K562 (cell line): ENCODE measurements at regions not wholly inside any gene's neighbourhood (a gene's known extent, or its start where the extent isn't known, plus 50 kb on each side); places are given as distances from the start of the nearest gene placed in this dataset.

Experiments used
- ATAC-seq: fragments of 200-7000 bp; cut with Tn5 transposase; 3 replicates; pipeline ENCODE4 v1.9.1; 2020; ENCODE audit warnings: moderate library complexity
- BruUV-seq: library from RNA; stranded (reverse); fragments of 400-500 nt; replicated peaks from 2 replicates; lab custom pipeline; 2021; lab: Mats Ljungman, UMichigan
- CTCF ChIA-PET: fragments of 300-600 bp; formaldehyde crosslinking; extraction: SDS; loops from one replicate; lab custom pipeline; 2021; ENCODE audit warnings: low intra/inter-chr PET ratio; lab: Yijun Ruan, JAX
- POLR2A ChIA-PET: fragments of 300-600, 350-650 bp; sonication (Branson Sonifier 250); formaldehyde crosslinking; extraction: SDS; loops from one replicate; lab custom pipeline; 2021; ENCODE audit warnings: antibody characterized with exemption, inconsistent platforms; lab: Yijun Ruan, JAX
- DNase-seq, 4 experiments: peaks; one replicate each; pipeline versions ENCODE4 v3.0.0 to v3.0.0-alpha.2; 2011 to 2018; ENCODE audit warnings: low spot score in 3 of 4, mixed read lengths in 3 of 4; ENCODE audit errors: extremely low read depth in 1 of 4
- FAIRE-seq: peaks from 2 replicates; lab custom pipeline; 2011; peaks lifted over from hg19 to GRCh38; lab: Jason Lieb, UNC
- H2AFZ ChIP-seq: 2 replicates; pipeline ENCODE4 v1.6.0; 2011; ENCODE audit warnings: low read depth, low read length, control low read depth, inconsistent platforms
- H3K27ac ChIP-seq: fragments of 200-600 bp; 3 replicates; pipeline ENCODE4 v1.8.0; 2011; ENCODE audit warnings: low read depth, mild to moderate bottlenecking, control low read depth, inconsistent platforms, low read length, moderate library complexity, mixed read lengths; ENCODE audit errors: extremely low read depth
- H3K27me3 ChIP-seq, 2 experiments: fragments of 300-600 bp in 1 of 2; 2 replicates in 1 of 2; 3 replicates in 1 of 2; pipeline versions ENCODE4 v1.6.0 to v1.8.0; 2011; ENCODE audit warnings: inconsistent platforms in 2 of 2, low read length in 2 of 2, mild to moderate bottlenecking in 1 of 2, mixed read lengths in 1 of 2, moderate library complexity in 1 of 2; ENCODE audit not compliant: control insufficient read depth in 2 of 2, insufficient read depth in 2 of 2
- H3K36me3 ChIP-seq: fragments of 300-600 bp; 3 replicates; pipeline ENCODE4 v1.8.0; 2011; ENCODE audit warnings: mild to moderate bottlenecking, low read length, inconsistent platforms; ENCODE audit not compliant: control insufficient read depth, insufficient read depth
- H3K4me1 ChIP-seq, 2 experiments: fragments of 200-600 bp in 1 of 2; replicated peaks in 1 of 2; 2 replicates in 1 of 2; 3 replicates in 1 of 2; pipeline versions ENCODE4 v1.5.1 to v1.8.0; 2011; ENCODE audit warnings: inconsistent platforms in 2 of 2, low read length in 2 of 2, mild to moderate bottlenecking in 1 of 2, mixed read lengths in 1 of 2, moderate library complexity in 1 of 2; ENCODE audit not compliant: control insufficient read depth in 2 of 2, insufficient read depth in 2 of 2
- H3K4me2 ChIP-seq: 2 replicates; pipeline ENCODE4 v1.6.1; 2011; ENCODE audit warnings: low read length, control low read depth, inconsistent platforms, mixed read lengths; ENCODE audit not compliant: insufficient read depth
- H3K4me3 ChIP-seq: fragments of 200-600 bp; sonication (generic), shearing (Covaris generic); 2 replicates; pipeline ENCODE4 v1.5.1; 2016; ENCODE audit warnings: control low read depth, inconsistent platforms
- H3K79me2 ChIP-seq: fragments of 200-600 bp; 3 replicates; pipeline ENCODE4 v1.8.0; 2011; ENCODE audit warnings: low read length, inconsistent platforms; ENCODE audit not compliant: control insufficient read depth, insufficient read depth
- H3K9ac ChIP-seq, 2 experiments: 2 replicates each; pipeline versions ENCODE4 v1.6.0 to v1.6.1; 2011; ENCODE audit warnings: low read depth in 2 of 2, low read length in 2 of 2, control low read depth in 1 of 2, inconsistent platforms in 1 of 2, mild to moderate bottlenecking in 1 of 2, mixed read lengths in 1 of 2; ENCODE audit not compliant: insufficient read depth in 1 of 2
- H3K9me1 ChIP-seq: one replicate; pipeline ENCODE4 v1.6.0; 2011; ENCODE audit warnings: inconsistent platforms, mild to moderate bottlenecking, low read length, moderate library complexity; ENCODE audit not compliant: control insufficient read depth, insufficient read depth
- H3K9me3 ChIP-seq: replicated peaks from 2 replicates; pipeline ENCODE4 v1.5.1; 2011; ENCODE audit warnings: low read depth, low read length, inconsistent platforms; ENCODE audit not compliant: control insufficient read depth, insufficient read depth
- H4K20me1 ChIP-seq: replicated peaks from 2 replicates; pipeline ENCODE4 v1.6.1; 2011; ENCODE audit warnings: low read length, inconsistent platforms, mixed read lengths; ENCODE audit not compliant: control insufficient read depth, insufficient read depth
- BCOR ChIP-seq: fragments of 450-650 bp; IDR thresholded peaks from 2 replicates; pipeline ENCODE4 v1.6.1; 2016
- CC2D1A ChIP-seq: fragments of 450-650 bp; IDR thresholded peaks from 2 replicates; pipeline ENCODE4 v1.6.1; 2017; ENCODE audit warnings: mild to moderate bottlenecking
- CUX1 ChIP-seq: fragments of 200-800 bp; sonication (Bioruptor generic); IDR thresholded peaks from 2 replicates; pipeline ENCODE4 v1.6.1; 2016; ENCODE audit warnings: missing genetic modification characterization, missing compliant biosample characterization
- E2F1 ChIP-seq: sonication (generic); formaldehyde crosslinking; IDR thresholded peaks from 2 replicates; pipeline ENCODE4 v1.8.1; 2023; ENCODE audit warnings: mild to moderate bottlenecking, missing genetic modification reagents, moderate library complexity
- GATAD2B ChIP-seq: fragments of 450-650 bp; IDR thresholded peaks from 2 replicates; pipeline ENCODE4 v1.6.1; 2017; ENCODE audit warnings: mild to moderate bottlenecking, borderline replicate concordance
- HCFC1 ChIP-seq: IDR thresholded peaks from 2 replicates; pipeline ENCODE4 v1.6.1; 2012; ENCODE audit warnings: low read depth, low read length, improper control_type of control experiment
- HNRNPH1 ChIP-seq: fragments of 200-400 bp; formaldehyde crosslinking; optimal IDR thresholded peaks from 2 replicates; pipeline ENCODE3; 2017; ENCODE audit warnings: low read depth, mild to moderate bottlenecking, low read length, moderate library complexity
- NFIX ChIP-seq: fragments of 250-450 bp; sonication (Bioruptor Pico); IDR thresholded peaks from 2 replicates; pipeline ENCODE4 v1.4.0; 2020; ENCODE audit warnings: low read depth, mild to moderate bottlenecking, moderate library complexity
- NR1H2 ChIP-seq: sonication (generic); formaldehyde crosslinking; IDR thresholded peaks from 2 replicates; pipeline ENCODE4 v1.4.0; 2020; ENCODE audit warnings: mild to moderate bottlenecking, missing genetic modification reagents
- RAD21 ChIP-seq, 2 experiments: fragments of 250-450 bp in 1 of 2; fragments of 450-650 bp in 1 of 2; sonication (Bioruptor Pico) in 1 of 2; formaldehyde crosslinking in 1 of 2; IDR thresholded peaks in 1 of 2; conservative IDR thresholded peaks in 1 of 2; 2 replicates each; pipeline versions ENCODE4 v1.4.0 to v1.8.0; 2020 to 2022; ENCODE audit warnings: mild to moderate bottlenecking in 2 of 2, moderate library complexity in 1 of 2
- RBM22 ChIP-seq: fragments of 200-400 bp; formaldehyde crosslinking; IDR thresholded peaks from 2 replicates; pipeline ENCODE4 v1.6.1; 2018; ENCODE audit warnings: low read length, low read depth; ENCODE audit not compliant: poor library complexity, severe bottlenecking
- TAF15 ChIP-seq: fragments of 200-400 bp; formaldehyde crosslinking; IDR thresholded peaks from 2 replicates; pipeline ENCODE4 v1.6.1; 2017; ENCODE audit warnings: mild to moderate bottlenecking, low read depth, low read length, moderate library complexity
- XRCC3 ChIP-seq: fragments of 450-650 bp; IDR thresholded peaks from 2 replicates; pipeline ENCODE4 v1.6.1; 2017; ENCODE audit warnings: mild to moderate bottlenecking, moderate library complexity
- ZNF354B ChIP-seq: fragments of 250-450 bp; sonication (Bioruptor Pico); IDR thresholded peaks from 2 replicates; pipeline ENCODE4 v1.4.0; 2020
- ZNF79 ChIP-seq: fragments of 250-450 bp; sonication (Bioruptor Pico); IDR thresholded peaks from 2 replicates; pipeline ENCODE4 v1.4.0; 2020; ENCODE audit warnings: low read depth, mild to moderate bottlenecking, moderate library complexity
- WGBS: fragments of 100-300 bp; shearing (Covaris generic); methylation state at CpG from one replicate; pipeline ENCODE4 v1.1.6; 2016; ENCODE audit warnings: low coverage, mixed read lengths; ENCODE audit not compliant: insufficient coverage; ENCODE audit errors: missing lambda C conversion rate; 5-methylcytosine and 5-hydroxymethylcytosine counted together
- in situ Hi-C: fragments of 300-500 bp; cut with MboI; formaldehyde crosslinking; loops from 4 replicates; pipeline ENCODE4 v1.15.0; 2018; ENCODE audit warnings: inconsistent platforms, mixed read lengths
- intact Hi-C: fragments of 100-400 bp; cut with micrococcal nuclease; formaldehyde crosslinking; loops from 2 replicates; pipeline ENCODE4 v1.14.2; 2022

GRCh38 chrX:40880712-40881111 is 145.4 kb upstream of the MED14 start:
- H3K9me3 ChIP-seq: no peaks in the 10 kb centered on the region
- no peaks in the 10 kb centered on the region for H3K36me3 ChIP-seq
- H3K9ac ChIP-seq: no peak overlapping the region
- no peaks in the 10 kb centered on the region for H3K9me1 ChIP-seq
- no peaks in the 10 kb centered on the region for H3K27me3 ChIP-seq
- DNase-seq: no peak
- H2AFZ ChIP-seq: no peak overlapping the region
- intact Hi-C loops: no loop called here
- no peaks in the 10 kb centered on the region for H3K79me2 ChIP-seq
- no peaks in the 10 kb centered on the region for H3K4me1 ChIP-seq
- no peak overlapping the region for H3K4me3 ChIP-seq
- in situ Hi-C loops: no loop called here
- H4K20me1 ChIP-seq: no peaks in the 10 kb centered on the region
- POLR2A ChIA-PET: no interaction called here
- TF ChIP-seq ZNF79 (CRISPR knock-in tag): no peak
- no peak for TF ChIP-seq GATAD2B
- no peak for TF ChIP-seq HNRNPH1
- no peak for TF ChIP-seq XRCC3
- TF ChIP-seq ZNF354B (CRISPR knock-in tag): no peak
- TF ChIP-seq TAF15: no peak
- TF ChIP-seq HCFC1: no peak
- TF ChIP-seq NFIX: no peak
- no peak for TF ChIP-seq E2F1 (CRISPR knock-in tag)
- TF ChIP-seq NR1H2 (CRISPR knock-in tag): no peak
- TF ChIP-seq RAD21 (CRISPR knock-in tag; conservative IDR thresholded peaks at IDR 0.05 in 1 of 2, IDR thresholded peaks at IDR 0.05 in 1 of 2): no peak
- no peak for TF ChIP-seq CUX1 (CRISPR knock-in tag)
- no peak for TF ChIP-seq BCOR
- TF ChIP-seq RBM22: no peak
- no peak for TF ChIP-seq CC2D1A
- CTCF ChIA-PET: no interaction called here
- H3K4me2 ChIP-seq: no peak overlapping the region
- no CpG with 5 or more reads among the region's 3 CpGs for WGBS
- ATAC-seq: no peak
- no peak overlapping the region for H3K27ac ChIP-seq
- no TSS peak for BruUV-seq
- FAIRE-seq: no peak
